ENCODE measurements at regions not wholly inside any gene's neighbourhood (a gene's known extent, or its start where the extent isn't known, plus 50 kb on each side); places are given as distances from the start of the nearest gene placed in this dataset.

- TF ChIP-seq EZH2phosphoT487 (IDR thresholded peaks at IDR 0.05) (no peak), CTCF (IDR thresholded peaks at IDR 0.05) (no peak), EZH2 (IDR thresholded peaks at IDR 0.05) (no peak)
These were observed 710.4 kb upstream of the CTNND2 start for GRCh38 chr5:12614608-12615007.
